SK-N-SH (cell line): ENCODE measurements at regions not wholly inside any gene's neighbourhood (a gene's known extent, or its start where the extent isn't known, plus 50 kb on each side); places are given as distances from the start of the nearest gene placed in this dataset.

Experiments
- CTCF ChIA-PET: fragments of 300-600, 350-600 bp; formaldehyde crosslinking; extraction: SDS; loops from one replicate; lab custom pipeline; 2021; lab: Yijun Ruan, JAX
- POLR2A ChIA-PET: fragments of 350-600 bp; sonication (Branson Sonifier 250); formaldehyde crosslinking; extraction: SDS; loops from one replicate; lab custom pipeline; 2020; ENCODE audit warnings: antibody characterized with exemption, inconsistent platforms; lab: Yijun Ruan, JAX
- DNase-seq: peaks from one replicate; pipeline ENCODE4 v3.0.0; 2012
- H2AFZ ChIP-seq: fragments of 200-600 bp; sonication (generic); 2 replicates; pipeline ENCODE4 v1.8.1; 2016; ENCODE audit warnings: antibody characterized with exemption, mild to moderate bottlenecking, low read depth
- H3F3A ChIP-seq: fragments of 200-600 bp; sonication (generic); replicated peaks from 2 replicates; pipeline ENCODE3; 2016; ENCODE audit warnings: antibody characterized with exemption, mild to moderate bottlenecking; ENCODE audit not compliant: insufficient read depth
- H3K27ac ChIP-seq, 2 experiments: fragments of 200-500 bp in 1 of 2; fragments of 200-600 bp in 1 of 2; sonication (Bioruptor generic) in 1 of 2; sonication (generic), shearing (Covaris generic) in 1 of 2; 2 replicates each; pipeline versions ENCODE4 v1.5.1 to v1.6.1; 2014 to 2016; ENCODE audit warnings: low read depth in 2 of 2, inconsistent platforms in 1 of 2, low read length in 1 of 2, mild to moderate bottlenecking in 1 of 2, mixed read lengths in 1 of 2
- H3K27me3 ChIP-seq: fragments of 200-600 bp; sonication (generic), shearing (Covaris generic); 2 replicates; pipeline ENCODE4 v1.6.1; 2016; ENCODE audit warnings: mixed run types; ENCODE audit not compliant: insufficient read depth
- H3K36me3 ChIP-seq, 2 experiments: fragments of 200-500 bp in 1 of 2; fragments of 200-600 bp in 1 of 2; sonication (Bioruptor generic) in 1 of 2; sonication (generic) in 1 of 2; replicated peaks in 1 of 2; 2 replicates each; pipeline versions ENCODE3 to v1.5.1; 2014 to 2016; ENCODE audit warnings: low read length in 1 of 2, mild to moderate bottlenecking in 1 of 2; ENCODE audit not compliant: insufficient read depth in 2 of 2, control insufficient read depth in 1 of 2
- H3K4me1 ChIP-seq, 2 experiments: fragments of 200-500 bp in 1 of 2; fragments of 200-600 bp in 1 of 2; sonication (Bioruptor generic) in 1 of 2; sonication (generic), shearing (Covaris generic) in 1 of 2; 2 replicates each; pipeline versions ENCODE4 v1.5.1 to v1.6.1; 2014 to 2016; ENCODE audit warnings: low read depth in 1 of 2, low read length in 1 of 2, mixed run types in 1 of 2; ENCODE audit not compliant: insufficient read depth in 2 of 2, control insufficient read depth in 1 of 2
- H3K4me2 ChIP-seq: fragments of 200-600 bp; sonication (generic), shearing (Covaris generic); 2 replicates; pipeline ENCODE4 v1.6.1; 2017; ENCODE audit warnings: mixed run types
- H3K4me3 ChIP-seq, 2 experiments: fragments of 200-500 bp in 1 of 2; fragments of 200-600 bp in 1 of 2; sonication (Bioruptor generic) in 1 of 2; sonication (generic), shearing (Covaris generic) in 1 of 2; 2 replicates each; pipeline versions ENCODE4 v1.5.1 to v1.8.1; 2014 to 2016; ENCODE audit warnings: low read depth in 2 of 2, inconsistent platforms in 1 of 2, low read length in 1 of 2, mild to moderate bottlenecking in 1 of 2, mixed read lengths in 1 of 2, moderate library complexity in 1 of 2
- H3K79me2 ChIP-seq: fragments of 200-600 bp; sonication (generic); 2 replicates; pipeline ENCODE4 v1.8.1; 2017; ENCODE audit warnings: mild to moderate bottlenecking; ENCODE audit not compliant: insufficient read depth
- H3K9ac ChIP-seq: fragments of 200-600 bp; sonication (generic); 2 replicates; pipeline ENCODE4 v1.6.1; 2017; ENCODE audit warnings: mixed run types
- H3K9me2 ChIP-seq: fragments of 200-600 bp; sonication (generic); 2 replicates; pipeline ENCODE4 v1.6.1; 2017; ENCODE audit warnings: mixed run types
- H3K9me3 ChIP-seq: fragments of 200-600 bp; sonication (generic); 2 replicates; pipeline ENCODE4 v1.6.1; 2017; ENCODE audit warnings: mixed run types, mild to moderate bottlenecking, moderate library complexity
- H4K20me1 ChIP-seq: fragments of 200-600 bp; sonication (generic); 2 replicates; pipeline ENCODE4 v1.6.1; 2017; ENCODE audit warnings: mild to moderate bottlenecking, mixed run types; ENCODE audit not compliant: insufficient read depth
- EP300 ChIP-seq, 2 experiments: IDR thresholded peaks; 2 replicates each; pipeline versions ENCODE4 v1.4.0 to v1.6.1; 2012; ENCODE audit warnings: borderline replicate concordance in 1 of 2, low read depth in 1 of 2, low read length in 1 of 2
- FOSL2 ChIP-seq: IDR thresholded peaks from 2 replicates; pipeline ENCODE4 v1.4.0; 2012; ENCODE audit warnings: low read depth, mild to moderate bottlenecking, moderate library complexity, borderline replicate concordance
- FOXM1 ChIP-seq: IDR thresholded peaks from 2 replicates; pipeline ENCODE4 v1.4.0; 2012; ENCODE audit warnings: low read depth, mild to moderate bottlenecking
- GATA2 ChIP-seq: sonication (generic); formaldehyde crosslinking; IDR thresholded peaks from 2 replicates; pipeline ENCODE4 v1.5.0; 2020; ENCODE audit warnings: mild to moderate bottlenecking, missing genetic modification reagents
- JUND ChIP-seq: IDR thresholded peaks from 2 replicates; pipeline ENCODE4 v1.4.0; 2012
- MEF2A ChIP-seq: IDR thresholded peaks from 2 replicates; pipeline ENCODE4 v1.4.0; 2012; ENCODE audit warnings: low read depth, borderline replicate concordance
- MXI1 ChIP-seq: IDR thresholded peaks from 2 replicates; pipeline ENCODE4 v1.6.1; 2012; ENCODE audit warnings: mild to moderate bottlenecking, low read depth, low read length, improper control_type of control experiment
- RXRA ChIP-seq: IDR thresholded peaks from 2 replicates; pipeline ENCODE4 v1.4.0; 2012; ENCODE audit warnings: low read depth, mild to moderate bottlenecking, borderline replicate concordance
- SIN3A ChIP-seq: IDR thresholded peaks from 2 replicates; pipeline ENCODE4 v1.6.1; 2012; ENCODE audit warnings: low read depth, mild to moderate bottlenecking, low read length, moderate library complexity, borderline replicate concordance
- SMC3 ChIP-seq: IDR thresholded peaks from 2 replicates; pipeline ENCODE4 v1.6.1; 2012; ENCODE audit warnings: low read depth, low read length, improper control_type of control experiment
- TAF1 ChIP-seq: IDR thresholded peaks from 2 replicates; pipeline ENCODE4 v1.6.1; 2012; ENCODE audit warnings: low read depth, mild to moderate bottlenecking, low read length, moderate library complexity, borderline replicate concordance
- TCF12 ChIP-seq: IDR thresholded peaks from 2 replicates; pipeline ENCODE4 v1.4.0; 2012
- USF1 ChIP-seq: IDR thresholded peaks from 2 replicates; pipeline ENCODE4 v1.4.0; 2012; ENCODE audit warnings: low read depth, borderline replicate concordance
- USF2 ChIP-seq: fragments of 150-350 bp; IDR thresholded peaks from 2 replicates; pipeline ENCODE4 v1.6.1; 2017; ENCODE audit warnings: antibody characterized with exemption, low read length, low read depth, borderline replicate concordance
- WGBS: methylation state at CpG from one replicate; pipeline ENCODE4 v1.1.6; 2017; ENCODE audit warnings: low lambda C conversion rate; 5-methylcytosine and 5-hydroxymethylcytosine counted together
- TF ChIP-seq, protein P1 (sequence below): IDR thresholded peaks from 2 replicates; pipeline ENCODE4 v1.6.1; 2012; ENCODE audit warnings: mild to moderate bottlenecking, low read depth, low read length, moderate library complexity
- TF ChIP-seq, protein P2 (sequence below): IDR thresholded peaks from 2 replicates; pipeline ENCODE4 v1.4.0; 2012; ENCODE audit warnings: low read depth, borderline replicate concordance
- TF ChIP-seq, protein P3 (sequence below): IDR thresholded peaks from 2 replicates; pipeline ENCODE4; 2012
- TF ChIP-seq, protein P4 (sequence below): fragments of 150-350 bp; IDR thresholded peaks from 2 replicates; pipeline ENCODE4 v1.6.1; 2016; ENCODE audit warnings: mild to moderate bottlenecking, low read depth, low read length
- TF ChIP-seq, protein P5 (sequence below): IDR thresholded peaks from 2 replicates; pipeline ENCODE4 v1.4.0; 2012; ENCODE audit warnings: low read depth

- Histone ChIP-seq H3K79me2 (no peaks in the 10 kb centered on the region), H3K9me2 (no peaks in the 10 kb centered on the region), H3K4me1 (no peaks in the 10 kb centered on the region), H4K20me1 (no peaks in the 10 kb centered on the region), H3F3A (no peaks in the 10 kb centered on the region), H3K36me3 (no peaks in the 10 kb centered on the region), H3K9me3 (no peaks in the 10 kb centered on the region), H3K4me3 (no peak overlapping the region), H3K27me3 (peaks cover 30% of the 10 kb centered on the region; the same call in 1 of the 2 replicates), H2AFZ (no peak overlapping the region), H3K4me2 (no peak overlapping the region), H3K9ac (no peak overlapping the region), H3K27ac (no peak overlapping the region)
- no peak for DNase-seq
- ChIA-PET CTCF (no interaction called here), POLR2A (no interaction called here)
- no peak for TF ChIP-seq TCF12
- TF ChIP-seq FOSL2: no peak
- TF ChIP-seq USF1: no peak
- no peak for TF ChIP-seq MEF2A
- no peak for TF ChIP-seq GATA2 (CRISPR knock-in tag)
- TF ChIP-seq JUND: no peak
- no peak for TF ChIP-seq TAF1
- no peak for TF ChIP-seq SIN3A
- TF ChIP-seq USF2: no peak
- TF ChIP-seq, protein P1, sequence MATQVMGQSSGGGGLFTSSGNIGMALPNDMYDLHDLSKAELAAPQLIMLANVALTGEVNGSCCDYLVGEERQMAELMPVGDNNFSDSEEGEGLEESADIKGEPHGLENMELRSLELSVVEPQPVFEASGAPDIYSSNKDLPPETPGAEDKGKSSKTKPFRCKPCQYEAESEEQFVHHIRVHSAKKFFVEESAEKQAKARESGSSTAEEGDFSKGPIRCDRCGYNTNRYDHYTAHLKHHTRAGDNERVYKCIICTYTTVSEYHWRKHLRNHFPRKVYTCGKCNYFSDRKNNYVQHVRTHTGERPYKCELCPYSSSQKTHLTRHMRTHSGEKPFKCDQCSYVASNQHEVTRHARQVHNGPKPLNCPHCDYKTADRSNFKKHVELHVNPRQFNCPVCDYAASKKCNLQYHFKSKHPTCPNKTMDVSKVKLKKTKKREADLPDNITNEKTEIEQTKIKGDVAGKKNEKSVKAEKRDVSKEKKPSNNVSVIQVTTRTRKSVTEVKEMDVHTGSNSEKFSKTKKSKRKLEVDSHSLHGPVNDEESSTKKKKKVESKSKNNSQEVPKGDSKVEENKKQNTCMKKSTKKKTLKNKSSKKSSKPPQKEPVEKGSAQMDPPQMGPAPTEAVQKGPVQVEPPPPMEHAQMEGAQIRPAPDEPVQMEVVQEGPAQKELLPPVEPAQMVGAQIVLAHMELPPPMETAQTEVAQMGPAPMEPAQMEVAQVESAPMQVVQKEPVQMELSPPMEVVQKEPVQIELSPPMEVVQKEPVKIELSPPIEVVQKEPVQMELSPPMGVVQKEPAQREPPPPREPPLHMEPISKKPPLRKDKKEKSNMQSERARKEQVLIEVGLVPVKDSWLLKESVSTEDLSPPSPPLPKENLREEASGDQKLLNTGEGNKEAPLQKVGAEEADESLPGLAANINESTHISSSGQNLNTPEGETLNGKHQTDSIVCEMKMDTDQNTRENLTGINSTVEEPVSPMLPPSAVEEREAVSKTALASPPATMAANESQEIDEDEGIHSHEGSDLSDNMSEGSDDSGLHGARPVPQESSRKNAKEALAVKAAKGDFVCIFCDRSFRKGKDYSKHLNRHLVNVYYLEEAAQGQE: no peak
- no peak for TF ChIP-seq RXRA
- TF ChIP-seq, protein P2, sequence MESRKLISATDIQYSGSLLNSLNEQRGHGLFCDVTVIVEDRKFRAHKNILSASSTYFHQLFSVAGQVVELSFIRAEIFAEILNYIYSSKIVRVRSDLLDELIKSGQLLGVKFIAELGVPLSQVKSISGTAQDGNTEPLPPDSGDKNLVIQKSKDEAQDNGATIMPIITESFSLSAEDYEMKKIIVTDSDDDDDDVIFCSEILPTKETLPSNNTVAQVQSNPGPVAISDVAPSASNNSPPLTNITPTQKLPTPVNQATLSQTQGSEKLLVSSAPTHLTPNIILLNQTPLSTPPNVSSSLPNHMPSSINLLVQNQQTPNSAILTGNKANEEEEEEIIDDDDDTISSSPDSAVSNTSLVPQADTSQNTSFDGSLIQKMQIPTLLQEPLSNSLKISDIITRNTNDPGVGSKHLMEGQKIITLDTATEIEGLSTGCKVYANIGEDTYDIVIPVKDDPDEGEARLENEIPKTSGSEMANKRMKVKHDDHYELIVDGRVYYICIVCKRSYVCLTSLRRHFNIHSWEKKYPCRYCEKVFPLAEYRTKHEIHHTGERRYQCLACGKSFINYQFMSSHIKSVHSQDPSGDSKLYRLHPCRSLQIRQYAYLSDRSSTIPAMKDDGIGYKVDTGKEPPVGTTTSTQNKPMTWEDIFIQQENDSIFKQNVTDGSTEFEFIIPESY: no peak
- no peak for TF ChIP-seq FOXM1
- TF ChIP-seq SMC3: no peak
- TF ChIP-seq, protein P3, sequence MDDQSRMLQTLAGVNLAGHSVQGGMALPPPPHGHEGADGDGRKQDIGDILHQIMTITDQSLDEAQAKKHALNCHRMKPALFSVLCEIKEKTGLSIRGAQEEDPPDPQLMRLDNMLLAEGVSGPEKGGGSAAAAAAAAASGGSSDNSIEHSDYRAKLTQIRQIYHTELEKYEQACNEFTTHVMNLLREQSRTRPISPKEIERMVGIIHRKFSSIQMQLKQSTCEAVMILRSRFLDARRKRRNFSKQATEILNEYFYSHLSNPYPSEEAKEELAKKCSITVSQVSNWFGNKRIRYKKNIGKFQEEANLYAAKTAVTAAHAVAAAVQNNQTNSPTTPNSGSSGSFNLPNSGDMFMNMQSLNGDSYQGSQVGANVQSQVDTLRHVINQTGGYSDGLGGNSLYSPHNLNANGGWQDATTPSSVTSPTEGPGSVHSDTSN: no peak
- no peak for TF ChIP-seq EP300 (IDR thresholded peaks at IDR 0.05; ENCODE audit: borderline replicate concordance in 1 of 2, low read depth in 1 of 2, low read length in 1 of 2)
- no peak for TF ChIP-seq MXI1
- TF ChIP-seq, protein P4, sequence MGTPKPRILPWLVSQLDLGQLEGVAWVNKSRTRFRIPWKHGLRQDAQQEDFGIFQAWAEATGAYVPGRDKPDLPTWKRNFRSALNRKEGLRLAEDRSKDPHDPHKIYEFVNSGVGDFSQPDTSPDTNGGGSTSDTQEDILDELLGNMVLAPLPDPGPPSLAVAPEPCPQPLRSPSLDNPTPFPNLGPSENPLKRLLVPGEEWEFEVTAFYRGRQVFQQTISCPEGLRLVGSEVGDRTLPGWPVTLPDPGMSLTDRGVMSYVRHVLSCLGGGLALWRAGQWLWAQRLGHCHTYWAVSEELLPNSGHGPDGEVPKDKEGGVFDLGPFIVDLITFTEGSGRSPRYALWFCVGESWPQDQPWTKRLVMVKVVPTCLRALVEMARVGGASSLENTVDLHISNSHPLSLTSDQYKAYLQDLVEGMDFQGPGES: no peak
- TF ChIP-seq, protein P5, sequence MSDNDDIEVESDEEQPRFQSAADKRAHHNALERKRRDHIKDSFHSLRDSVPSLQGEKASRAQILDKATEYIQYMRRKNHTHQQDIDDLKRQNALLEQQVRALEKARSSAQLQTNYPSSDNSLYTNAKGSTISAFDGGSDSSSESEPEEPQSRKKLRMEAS: no peak
- 10% methylated on average over 4 of the region's 4 CpGs for WGBS
Measured at GRCh38 chr9:107653263-107653821, 163.8 kb upstream of the KLF4 start.
